Mesendoderm (in vitro differentiated cells): ENCODE measurements at regions not wholly inside any gene's neighbourhood (a gene's known extent, or its start where the extent isn't known, plus 50 kb on each side); places are given as distances from the start of the nearest gene placed in this dataset.

ENCODE experiments used
- DNase-seq: peaks from one replicate; pipeline ENCODE4 v3.0.0; 2013
- H2AK5ac ChIP-seq: 2 replicates; pipeline ENCODE4 v1.6.1; 2013; ENCODE audit warnings: low read length, inconsistent platforms
- H2BK120ac ChIP-seq: 2 replicates; pipeline ENCODE4 v1.6.1; 2013; ENCODE audit warnings: low read depth, mild to moderate bottlenecking, low read length, moderate library complexity, mixed read lengths
- H2BK15ac ChIP-seq: replicated peaks from 2 replicates; pipeline ENCODE4 v1.6.1; 2013; ENCODE audit warnings: low read depth, mild to moderate bottlenecking, moderate library complexity
- H2BK5ac ChIP-seq: 2 replicates; pipeline ENCODE4 v1.6.1; 2013; ENCODE audit warnings: low read length, inconsistent platforms
- H3K18ac ChIP-seq: 2 replicates; pipeline ENCODE4 v1.6.1; 2013; ENCODE audit warnings: mild to moderate bottlenecking, low read length, mixed read lengths
- H3K23ac ChIP-seq: one replicate; pipeline ENCODE4 v1.6.1; 2013; ENCODE audit warnings: low read length
- H3K27ac ChIP-seq: 2 replicates; pipeline ENCODE4 v1.5.1; 2013; ENCODE audit warnings: low read depth, mild to moderate bottlenecking, inconsistent platforms, low read length, moderate library complexity
- H3K27me3 ChIP-seq: 2 replicates; pipeline ENCODE4 v1.6.1; 2013; ENCODE audit warnings: low read length, control low read depth, mild to moderate bottlenecking, inconsistent platforms; ENCODE audit not compliant: insufficient read depth, poor library complexity
- H3K36me3 ChIP-seq: 2 replicates; pipeline ENCODE4 v1.6.1; 2013; ENCODE audit warnings: low read length, inconsistent platforms; ENCODE audit not compliant: control insufficient read depth, insufficient read depth
- H3K4ac ChIP-seq: one replicate; pipeline ENCODE4 v1.6.1; 2013; ENCODE audit warnings: low read depth, mild to moderate bottlenecking, low read length, moderate library complexity
- H3K4me1 ChIP-seq: 2 replicates; pipeline ENCODE4 v1.6.1; 2013; ENCODE audit warnings: low read depth, low read length, inconsistent platforms; ENCODE audit not compliant: control insufficient read depth
- H3K4me2 ChIP-seq: 2 replicates; pipeline ENCODE4 v1.6.1; 2013; ENCODE audit warnings: low read length
- H3K4me3 ChIP-seq: 2 replicates; pipeline ENCODE4 v1.5.1; 2013; ENCODE audit warnings: mild to moderate bottlenecking, low read length
- H3K56ac ChIP-seq: one replicate; pipeline ENCODE4 v1.6.1; 2013; ENCODE audit warnings: low read length
- H3K79me1 ChIP-seq: 2 replicates; pipeline ENCODE4 v1.6.1; 2013; ENCODE audit warnings: low read length, inconsistent platforms
- H3K79me2 ChIP-seq: 2 replicates; pipeline ENCODE4 v1.6.1; 2013; ENCODE audit warnings: mild to moderate bottlenecking, low read length; ENCODE audit not compliant: control insufficient read depth, insufficient read depth
- H3K9ac ChIP-seq: 2 replicates; pipeline ENCODE4 v1.6.1; 2013; ENCODE audit warnings: low read length, inconsistent platforms
- H4K5ac ChIP-seq: one replicate; pipeline ENCODE4 v1.6.1; 2013; ENCODE audit warnings: low read length
- H4K8ac ChIP-seq: one replicate; pipeline ENCODE4 v1.6.1; 2013; ENCODE audit warnings: low read depth, mild to moderate bottlenecking, control low read depth, low read length, moderate library complexity
- WGBS: extraction: QIAGEN DNeasy Blood & Tissue Kit; methylation state at CpG from one replicate; pipeline ENCODE4 v1.1.7; 2013; ENCODE audit warnings: low lambda C conversion rate, missing lambda C conversion rate; ENCODE audit not compliant: insufficient coverage; ENCODE audit errors: extremely low coverage; 5-methylcytosine and 5-hydroxymethylcytosine counted together

DNA sequence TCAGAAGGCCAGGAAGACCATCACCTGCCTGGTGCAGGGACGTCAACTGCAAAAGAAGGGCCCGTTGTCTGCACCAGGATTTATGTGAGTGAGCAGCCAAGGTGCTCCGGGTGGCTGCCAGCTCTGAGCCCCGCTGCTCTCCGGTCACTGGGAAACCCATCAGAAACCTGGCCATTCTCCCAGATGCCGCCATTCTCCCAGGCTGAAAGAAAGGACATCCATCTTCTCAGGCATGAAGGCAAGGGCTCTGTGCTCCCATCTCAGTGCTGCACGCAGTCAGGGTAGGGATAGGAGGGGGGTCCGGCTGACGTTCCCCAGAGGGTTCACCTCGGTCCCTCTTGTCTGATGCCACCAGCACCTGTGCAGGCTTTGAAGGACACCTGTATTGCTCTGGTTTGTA, 158.4 kb downstream of the ERCC6L2 start:
- no peak overlapping the region for H2BK15ac ChIP-seq
- no peak overlapping the region for H4K8ac ChIP-seq

DNA sequence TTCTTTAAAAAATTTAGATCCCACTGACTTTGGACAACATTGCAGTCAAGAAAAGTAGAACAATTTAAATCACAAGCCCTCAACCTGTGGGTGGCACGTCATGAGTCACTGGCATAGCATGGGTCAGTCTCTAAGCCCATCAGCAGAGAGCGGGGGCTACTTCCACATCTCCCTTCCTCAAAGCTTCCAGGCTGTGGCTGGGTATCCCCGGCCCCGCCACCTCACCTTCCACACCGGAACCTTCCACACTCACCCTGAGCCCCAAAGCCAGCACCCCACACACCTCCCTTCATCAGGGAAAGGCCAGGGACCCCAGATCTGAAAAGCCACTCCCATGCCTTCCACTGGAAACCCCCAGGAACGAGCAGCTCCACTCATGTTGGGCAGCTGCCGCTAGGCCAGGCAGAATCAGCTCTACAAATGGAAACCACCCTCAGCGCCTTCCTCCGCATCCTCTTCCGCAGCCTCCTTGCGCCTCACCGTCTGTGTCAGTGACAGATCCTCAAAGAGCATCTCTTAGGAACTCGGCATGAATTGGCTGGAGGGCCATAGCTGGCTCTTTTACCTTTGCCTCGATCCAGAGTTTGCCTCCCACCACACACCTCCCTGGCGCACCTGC, 156.5 kb downstream of the ERCC6L2 start:
- DNase-seq: no peak

More for the DNA sequence above, 158.4 kb downstream of the ERCC6L2 start:
- Histone ChIP-seq H3K79me2 (no peaks in the 10 kb centered on the region), H3K4ac (no peak overlapping the region), H2BK5ac (no peak overlapping the region), H2BK120ac (no peak overlapping the region), H4K5ac (no peak overlapping the region), H3K4me2 (no peak overlapping the region), H3K4me3 (no peak overlapping the region), H3K9ac (no peak overlapping the region), H3K4me1 (no peaks in the 10 kb centered on the region), H3K27me3 (no peaks in the 10 kb centered on the region), H2AK5ac (no peak overlapping the region), H3K79me1 (no peaks in the 10 kb centered on the region), H3K56ac (no peak overlapping the region), H3K27ac (no peak overlapping the region), H3K18ac (no peak overlapping the region), H3K23ac (no peak overlapping the region), H3K36me3 (no peaks in the 10 kb centered on the region)
- no CpG with 5 or more reads among the region's 10 CpGs for whole genome bisulfite sequencing
- no peak for DNase-seq

DNA sequence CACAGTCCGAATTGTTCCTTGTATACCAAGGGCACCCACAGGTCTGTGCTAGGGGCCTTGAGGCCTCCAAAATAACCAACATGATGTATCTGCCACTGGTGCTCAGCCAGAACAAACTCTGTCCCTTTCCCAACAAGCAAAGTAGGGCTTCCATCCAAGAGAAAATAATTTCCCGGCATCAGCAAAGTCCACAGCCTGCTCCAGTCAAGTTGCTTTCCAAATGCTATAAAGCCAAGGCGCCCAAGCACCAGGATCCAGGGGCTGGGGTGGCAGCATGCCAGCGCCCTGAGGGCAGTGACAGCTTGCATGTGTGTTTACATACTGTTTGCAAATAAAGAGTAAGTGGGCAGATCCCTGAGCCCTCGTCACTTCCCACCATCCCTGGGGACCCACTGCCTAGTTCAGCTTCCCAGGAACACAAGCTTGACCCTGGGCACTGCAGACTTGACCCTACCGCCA, 155.9 kb downstream of the ERCC6L2 start:
- Histone ChIP-seq H3K36me3 (no peaks in the 10 kb centered on the region), H3K27ac (no peak overlapping the region), H2BK5ac (no peak overlapping the region), H3K56ac (no peak overlapping the region), H2BK120ac (no peak overlapping the region), H3K9ac (no peak overlapping the region), H3K4me3 (no peak overlapping the region), H3K4me2 (no peak overlapping the region), H4K8ac (no peak overlapping the region), H3K79me2 (no peaks in the 10 kb centered on the region), H2BK15ac (no peak overlapping the region), H3K4me1 (peaks cover 4% of the 10 kb centered on the region), H4K5ac (no peak overlapping the region), H3K18ac (no peak overlapping the region), H2AK5ac (no peak overlapping the region), H3K4ac (no peak overlapping the region), H3K79me1 (no peaks in the 10 kb centered on the region), H3K23ac (no peak overlapping the region), H3K27me3 (no peaks in the 10 kb centered on the region)
- no CpG with 5 or more reads among the region's 6 CpGs for WGBS
- DNase-seq: no peak

More for the DNA sequence above, 156.5 kb downstream of the ERCC6L2 start:
- no peak overlapping the region for H3K4ac ChIP-seq
- no peak overlapping the region for H3K4me3 ChIP-seq
- WGBS: no CpG with 5 or more reads among the region's 15 CpGs
- no peaks in the 10 kb centered on the region for H3K4me1 ChIP-seq
- no peak overlapping the region for H4K5ac ChIP-seq
- H3K79me1 ChIP-seq: no peaks in the 10 kb centered on the region
- H3K56ac ChIP-seq: no peak overlapping the region
- H3K9ac ChIP-seq: no peak overlapping the region
- no peak overlapping the region for H3K4me2 ChIP-seq
- no peak overlapping the region for H4K8ac ChIP-seq
- no peak overlapping the region for H3K23ac ChIP-seq
- no peak overlapping the region for H2BK5ac ChIP-seq
- no peaks in the 10 kb centered on the region for H3K36me3 ChIP-seq
- H3K79me2 ChIP-seq: no peaks in the 10 kb centered on the region
- no peak overlapping the region for H3K27ac ChIP-seq
- H2AK5ac ChIP-seq: no peak overlapping the region
- H2BK15ac ChIP-seq: no peak overlapping the region
- H2BK120ac ChIP-seq: no peak overlapping the region
- no peak overlapping the region for H3K18ac ChIP-seq
- H3K27me3 ChIP-seq: no peaks in the 10 kb centered on the region

DNA sequence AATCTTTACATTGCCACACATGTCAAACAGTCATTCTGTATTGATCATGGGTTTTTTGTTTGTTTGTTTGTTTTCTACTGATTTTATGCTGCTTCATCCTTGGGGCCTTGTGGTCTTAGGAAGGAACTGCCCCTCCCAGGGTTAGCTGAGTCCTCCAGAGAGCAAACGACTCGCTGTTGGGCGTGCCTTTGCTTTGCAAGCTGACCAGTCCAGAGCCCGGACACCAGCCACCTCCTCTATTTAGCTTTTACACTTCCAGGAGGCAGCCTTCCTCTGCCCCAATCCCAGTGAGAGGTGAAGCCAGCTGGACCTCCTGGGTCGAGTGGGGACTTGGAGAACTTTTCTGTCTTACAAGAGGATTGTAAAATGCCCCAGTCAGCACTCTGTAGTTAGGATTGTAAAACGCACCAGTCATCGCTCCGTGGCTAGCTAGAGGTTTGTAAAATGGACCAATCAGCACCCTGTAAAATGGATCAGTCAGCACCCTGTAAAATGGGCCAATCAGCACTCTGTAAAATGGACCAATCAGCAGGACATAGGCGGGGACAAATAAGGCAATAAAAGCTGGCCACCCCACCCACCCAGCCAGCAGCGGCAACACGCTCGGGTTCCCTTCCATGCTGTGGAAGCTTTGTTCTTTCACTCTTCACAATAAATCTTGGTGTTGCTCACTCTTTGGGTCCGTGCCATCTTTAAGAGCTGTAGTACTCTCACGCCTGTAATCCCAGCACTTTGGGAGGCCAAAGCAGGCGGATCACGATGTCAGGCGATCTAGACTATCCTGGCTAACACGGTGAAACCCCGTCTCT, 154.4 kb downstream of the ERCC6L2 start:
- Histone ChIP-seq H3K36me3 (no peaks in the 10 kb centered on the region), H2BK15ac (no peak overlapping the region), H4K8ac (no peak overlapping the region), H2BK5ac (no peak overlapping the region), H3K79me1 (no peaks in the 10 kb centered on the region), H3K27me3 (no peaks in the 10 kb centered on the region), H3K9ac (no peak overlapping the region), H3K79me2 (no peaks in the 10 kb centered on the region), H2BK120ac (no peak overlapping the region), H3K56ac (no peak overlapping the region), H4K5ac (no peak overlapping the region), H3K23ac (no peak overlapping the region), H3K18ac (no peak overlapping the region), H3K4me1 (peaks cover 5% of the 10 kb centered on the region), H3K4ac (no peak overlapping the region), H3K4me2 (no peak overlapping the region), H3K27ac (no peak overlapping the region), H2AK5ac (no peak overlapping the region), H3K4me3 (no peak overlapping the region)
- DNase-seq: no peak
- no CpG with 5 or more reads among the region's 19 CpGs for WGBS

DNA sequence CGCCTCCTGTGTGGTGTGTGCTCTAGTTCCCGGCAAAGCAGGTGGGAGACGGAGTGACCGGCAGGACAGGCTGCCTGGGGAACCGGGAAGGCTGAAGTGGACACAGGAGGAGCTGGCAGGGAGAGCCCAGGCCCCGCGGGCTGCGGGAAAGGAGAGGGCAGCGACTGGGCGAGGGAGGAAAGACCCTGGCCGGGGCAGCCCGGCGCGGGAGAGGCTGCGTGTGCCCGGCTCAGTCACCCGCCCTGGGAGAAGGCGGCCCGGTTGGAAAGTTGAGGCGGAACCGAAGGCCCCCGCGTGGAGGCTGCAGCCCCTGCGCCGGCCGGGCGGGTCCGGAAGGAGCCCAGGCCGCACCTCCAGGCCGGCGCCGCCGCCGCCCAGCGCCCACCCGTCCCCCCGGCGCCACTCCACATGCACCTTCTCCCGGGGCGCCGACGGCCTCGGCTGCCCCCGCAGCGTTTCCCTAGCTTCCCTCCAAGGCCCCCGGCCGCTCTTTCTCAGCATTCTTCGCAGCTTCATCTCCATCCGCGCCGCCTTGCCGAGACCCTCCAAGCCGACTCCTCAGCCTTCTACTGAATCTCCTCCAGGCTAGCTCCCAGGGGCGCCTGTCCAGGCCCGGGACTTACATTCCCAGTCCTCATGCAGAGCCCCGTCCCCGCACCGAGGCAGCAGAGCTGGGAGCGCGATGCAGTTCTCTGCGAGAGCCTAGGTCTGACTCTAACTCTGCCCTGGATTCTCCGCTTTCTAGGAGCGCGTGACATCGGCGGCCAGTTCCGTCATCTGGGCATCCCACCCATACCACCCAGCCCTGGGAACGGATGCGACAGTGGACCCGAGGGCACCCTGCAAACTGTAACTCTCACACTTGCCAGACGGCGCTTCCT, 152.0 kb downstream of the ERCC6L2 start:
- Histone ChIP-seq H3K56ac (peak overlapping the region; percentile 87), H3K36me3 (no peaks in the 10 kb centered on the region), H3K18ac (peak overlapping the region; percentile 35), H3K79me2 (no peaks in the 10 kb centered on the region), H4K5ac (no peak overlapping the region), H2BK15ac (no peak overlapping the region), H3K9ac (peak overlapping the region; percentile 61), H3K27me3 (no peaks in the 10 kb centered on the region), H3K23ac (peak overlapping the region; percentile 66), H4K8ac (no peak overlapping the region), H2AK5ac (no peak overlapping the region), H3K27ac (no peak overlapping the region), H3K79me1 (no peaks in the 10 kb centered on the region), H2BK120ac (no peak overlapping the region), H3K4ac (peak overlapping the region; percentile 20), H3K4me2 (peak overlapping the region; percentile 3), H3K4me3 (no peak overlapping the region), H3K4me1 (peaks cover 5% of the 10 kb centered on the region), H2BK5ac (no peak overlapping the region)
- peak; percentile 48 for DNase-seq
- no CpG with 5 or more reads among the region's 72 CpGs for WGBS
